Left lung (tissue), 4 donors: ENCODE measurements at regions not wholly inside any gene's neighbourhood (a gene's known extent, or its start where the extent isn't known, plus 50 kb on each side); places are given as distances from the start of the nearest gene placed in this dataset.
A peak's percentile ranks its signal among the peaks of the same experiment; 100 is the strongest.

Experiments used
- ATAC-seq: fragments of 200-7000 bp; cut with Tn5 transposase; one replicate; pipeline ENCODE4 v1.9.1; 2020; ENCODE audit warnings: moderate library complexity
- DNase-seq, 4 donors: peaks; one replicate each; pipeline ENCODE4 v3.0.0-alpha.2; 2013 to 2020
- H3K27ac ChIP-seq, 2 donors: fragments of 200-600 bp; sonication (generic) in 1 of 2; one replicate each; pipeline versions ENCODE4 v1.5.0 to v1.8.0; 2020 to 2021
- H3K27me3 ChIP-seq, 2 donors: fragments of 200-600 bp; sonication (generic) in 1 of 2; one replicate each; pipeline versions ENCODE4 v1.5.0 to v1.8.0; 2020 to 2021
- H3K36me3 ChIP-seq, 2 donors: fragments of 200-600 bp; sonication (generic) in 1 of 2; one replicate each; pipeline versions ENCODE4 v1.5.0 to v1.8.0; 2020 to 2021
- H3K4me1 ChIP-seq, 2 donors: fragments of 200-600 bp; one replicate each; pipeline ENCODE4 v1.8.0; 2021
- H3K4me3 ChIP-seq, 2 donors: fragments of 200-600 bp; sonication (generic) in 1 of 2; one replicate each; pipeline versions ENCODE4 v1.5.0 to v1.8.0; 2020 to 2021; ENCODE audit warnings: mild to moderate bottlenecking in 1 of 2
- H3K9me3 ChIP-seq, 2 donors: fragments of 200-600 bp; sonication (generic) in 1 of 2; one replicate each; pipeline versions ENCODE4 v1.5.0 to v1.8.0; 2020 to 2021
- CTCF ChIP-seq, 2 donors: fragments of 200-600 bp; sonication (generic) in 1 of 2; IDR thresholded peaks; one replicate each; pipeline versions ENCODE4 v1.5.0 to v1.8.0; 2021; ENCODE audit warnings: antibody characterized with exemption in 2 of 2
- intact Hi-C, 2 donors: fragments of 100-400 bp; cut with DNase I; formaldehyde crosslinking; loops; one replicate each; pipeline versions ENCODE4 v1.11.2 to v1.14.2; 2022
- donor health status: DM: no; HTN: yes; CAD: no.
- donor health status: DM: no; HTN: no; CAD: no.

- no peaks in the 10 kb centered on the region for H3K9me3 ChIP-seq
- H3K4me3 ChIP-seq, result no peak overlapping the region
- H3K27me3 ChIP-seq, result no peaks in the 10 kb centered on the region
- no peaks in the 10 kb centered on the region for H3K4me1 ChIP-seq
- ATAC-seq (no peak), DNase-seq (no peak)
- H3K27ac ChIP-seq, result no peak overlapping the region
- H3K36me3 ChIP-seq, result no peaks in the 10 kb centered on the region
- intact Hi-C loops, result no loop called here
- TF ChIP-seq CTCF (IDR thresholded peaks at IDR 0.05), result no peak
Observed at GRCh38 chr7:51757960-51758359, 441.4 kb upstream of the COBL start.

- intact Hi-C loops, result no loop called here
- DNase-seq (peak in 1 of 4 donors; percentile 8), ATAC-seq (no peak)
- Histone ChIP-seq H3K4me1 (no peaks in the 10 kb centered on the region), H3K27me3 (no peaks in the 10 kb centered on the region), H3K9me3 (peaks cover 0 to 32% of the 10 kb centered on the region in 2 donors), H3K27ac (no peak overlapping the region), H3K4me3 (no peak overlapping the region), H3K36me3 (no peaks in the 10 kb centered on the region)
- no peak for TF ChIP-seq CTCF (IDR thresholded peaks at IDR 0.05)
Observed at GRCh38 chr7:51732951-51733350, 416.3 kb upstream of the COBL start.

- no peak overlapping the region for H3K4me3 ChIP-seq
- DNase-seq (no peak), ATAC-seq (no peak)
- intact Hi-C loops, result no loop called here
- H3K27me3 ChIP-seq, result no peaks in the 10 kb centered on the region
- no peaks in the 10 kb centered on the region for H3K36me3 ChIP-seq
- no peak overlapping the region for H3K27ac ChIP-seq
- TF ChIP-seq CTCF (IDR thresholded peaks at IDR 0.05), result no peak
- H3K4me1 ChIP-seq, result no peaks in the 10 kb centered on the region
- peaks cover 0 to 32% of the 10 kb centered on the region in 2 donors for H3K9me3 ChIP-seq
Observed at GRCh38 chr7:51732116-51732515, 415.5 kb upstream of the COBL start.

GRCh38 chr7:51731075-51731474 lies 414.5 kb upstream of the COBL start:
- H3K27me3 ChIP-seq, result no peaks in the 10 kb centered on the region
- H3K36me3 ChIP-seq, result no peaks in the 10 kb centered on the region
- no peak overlapping the region for H3K27ac ChIP-seq
- no peak for TF ChIP-seq CTCF (IDR thresholded peaks at IDR 0.05)
- ATAC-seq (no peak), DNase-seq (no peak)
- intact Hi-C loops, result no loop called here
- H3K4me1 ChIP-seq, result no peaks in the 10 kb centered on the region
- no peak overlapping the region for H3K4me3 ChIP-seq
- peaks cover 0 to 31% of the 10 kb centered on the region in 2 donors for H3K9me3 ChIP-seq

GRCh38 chr7:51727441-51727840 lies 410.8 kb upstream of the COBL start:
- H3K4me1 ChIP-seq, result no peaks in the 10 kb centered on the region
- no peak for TF ChIP-seq CTCF (IDR thresholded peaks at IDR 0.05)
- H3K4me3 ChIP-seq, result no peak overlapping the region
- H3K36me3 ChIP-seq, result no peaks in the 10 kb centered on the region
- H3K27me3 ChIP-seq, result no peaks in the 10 kb centered on the region
- intact Hi-C loops, result no loop called here
- H3K9me3 ChIP-seq, result peaks cover 0 to 25% of the 10 kb centered on the region in 2 donors
- ATAC-seq (no peak), DNase-seq (no peak)
- no peak overlapping the region for H3K27ac ChIP-seq
